ENCODE measurements at regions not wholly inside any gene's neighbourhood (a gene's known extent, or its start where the extent isn't known, plus 50 kb on each side); places are given as distances from the start of the nearest gene placed in this dataset.

DNA sequence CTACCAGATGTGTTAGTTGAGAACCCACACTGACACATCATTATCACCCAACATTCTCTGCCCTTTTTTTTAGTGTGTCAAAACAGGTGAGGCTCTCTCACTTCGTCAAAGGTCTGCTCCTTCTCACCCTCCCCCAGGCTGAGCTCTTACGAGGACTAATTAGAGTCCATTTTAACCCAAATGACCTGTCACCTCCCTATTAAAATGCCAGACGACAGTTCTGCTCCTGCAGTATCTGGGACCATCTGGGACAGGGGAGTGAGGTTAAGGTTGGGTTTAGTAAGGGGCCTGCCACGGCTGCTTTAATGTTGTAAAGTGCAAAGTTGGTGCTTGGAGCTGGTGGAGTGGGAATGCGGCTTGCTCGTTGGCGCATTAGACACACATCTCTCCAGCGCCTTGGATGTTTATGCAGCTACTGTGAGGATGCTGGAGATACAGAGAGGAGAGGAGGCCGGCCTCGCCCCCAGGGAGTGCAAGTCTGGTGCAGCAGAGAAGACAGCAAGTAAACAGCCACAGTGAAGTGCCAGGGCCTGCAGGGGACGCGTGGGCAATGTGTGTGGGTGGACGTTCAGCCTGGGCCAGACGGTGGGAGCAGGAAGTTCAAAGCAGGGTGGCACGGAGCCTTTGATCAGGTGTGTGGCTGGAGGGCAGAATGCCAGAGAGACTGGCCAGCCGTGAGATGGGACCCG, 96.2 kb downstream of the C9orf50 start:
- no peak overlapping the region for H3K4me3 Mint-ChIP-seq
- CTCF ChIA-PET = no interaction called here
- peaks cover 6% of the 10 kb centered on the region for H3K9me3 Mint-ChIP-seq
- no peak overlapping the region for H3K27ac Mint-ChIP-seq
- H3K36me3 Mint-ChIP-seq = no peaks in the 10 kb centered on the region
- H3K27me3 Mint-ChIP-seq = peaks cover 49% of the 10 kb centered on the region
- no peak for DNase-seq
- H3K4me1 Mint-ChIP-seq = peaks cover under 1% of the 10 kb centered on the region

DNA sequence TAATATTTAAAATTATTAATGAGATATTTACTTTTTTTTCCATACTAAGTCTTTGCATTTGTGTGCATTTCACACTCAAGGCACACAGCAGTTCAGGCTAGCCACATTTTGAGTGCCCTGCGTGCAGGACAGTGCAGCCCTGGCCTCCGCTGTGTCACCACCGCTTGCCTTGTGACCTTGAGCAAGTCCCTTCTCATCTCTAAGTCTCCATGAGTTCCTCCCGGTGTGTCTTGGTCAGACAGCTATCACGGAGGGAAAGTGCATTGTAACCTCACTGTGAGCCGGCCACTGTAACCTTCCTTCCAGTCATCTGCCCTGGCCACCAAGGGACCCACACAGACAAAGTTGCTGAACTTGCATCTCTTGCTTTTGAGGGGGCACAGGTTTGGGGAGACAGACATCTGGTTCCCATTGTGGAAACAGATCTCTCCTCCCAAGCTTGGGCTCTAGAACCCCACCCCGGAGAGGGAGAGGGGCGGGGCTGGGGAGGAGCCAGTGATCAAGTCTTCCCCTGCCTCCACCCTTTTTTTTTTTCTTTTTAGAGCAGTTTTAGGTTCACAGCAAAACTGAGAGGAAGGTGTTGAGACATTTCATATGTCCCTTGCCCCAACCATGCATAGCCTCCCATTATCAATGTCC, 96.8 kb downstream of the C9orf50 start:
- Mint-ChIP-seq H3K27me3 (peaks cover 48% of the 10 kb centered on the region), H3K9me3 (peaks cover 6% of the 10 kb centered on the region), H3K36me3 (no peaks in the 10 kb centered on the region), H3K4me3 (no peak overlapping the region), H3K27ac (no peak overlapping the region), H3K4me1 (no peaks in the 10 kb centered on the region)
- no peak for DNase-seq
- CTCF ChIA-PET = no interaction called here

DNA sequence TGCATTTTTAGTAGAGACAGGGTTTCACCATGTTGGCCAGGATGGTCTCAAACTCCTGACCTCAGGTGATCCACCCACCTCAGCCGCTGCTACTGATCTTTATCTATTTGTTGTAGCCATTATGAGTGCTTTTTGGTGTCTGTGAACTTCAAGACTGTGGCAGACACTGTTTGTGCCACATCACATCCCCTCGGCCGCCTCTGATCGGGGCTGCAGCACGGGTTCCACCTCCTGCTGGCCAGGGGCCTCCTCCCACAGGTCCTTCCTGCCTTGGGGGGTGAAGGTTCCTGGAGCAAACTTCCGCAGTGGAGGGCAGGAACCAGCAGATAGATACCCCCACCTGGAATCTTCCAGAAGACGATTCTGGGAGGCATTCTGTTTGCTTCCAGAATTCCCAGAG, 98.5 kb downstream of the C9orf50 start:
- CTCF ChIA-PET = no interaction called here
- H3K27ac Mint-ChIP-seq = no peak overlapping the region
- peaks cover 51% of the 10 kb centered on the region for H3K27me3 Mint-ChIP-seq
- no peak for DNase-seq
- no peak overlapping the region for H3K4me3 Mint-ChIP-seq
- peaks cover 10% of the 10 kb centered on the region for H3K9me3 Mint-ChIP-seq
- no peaks in the 10 kb centered on the region for H3K4me1 Mint-ChIP-seq
- no peaks in the 10 kb centered on the region for H3K36me3 Mint-ChIP-seq

DNA sequence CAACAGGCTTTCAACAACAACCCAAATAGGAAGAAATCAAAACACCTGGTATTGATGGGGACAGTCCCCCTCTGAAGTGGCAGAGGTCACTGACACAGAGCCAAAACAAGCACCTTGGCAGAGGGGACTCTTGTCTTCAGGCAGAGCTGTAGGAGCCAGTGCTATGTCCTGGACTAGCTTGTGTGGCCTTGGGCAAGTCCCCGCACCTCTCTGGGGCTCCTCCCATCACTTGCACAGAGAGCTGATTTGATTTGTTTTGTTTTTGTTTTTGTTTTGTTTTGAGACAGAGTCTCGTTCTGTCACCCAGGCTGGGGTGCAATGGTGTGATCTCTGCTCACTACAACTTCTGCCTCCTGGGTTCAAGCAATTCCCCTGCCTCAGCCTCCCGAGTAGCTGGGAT, 100.8 kb downstream of the C9orf50 start:
- DNase-seq = no peak
- H3K9me3 Mint-ChIP-seq = peaks cover 13% of the 10 kb centered on the region
- H3K36me3 Mint-ChIP-seq = peaks cover 4% of the 10 kb centered on the region
- H3K27ac Mint-ChIP-seq = no peak overlapping the region
- CTCF ChIA-PET = no interaction called here
- no peak overlapping the region for H3K4me3 Mint-ChIP-seq
- no peaks in the 10 kb centered on the region for H3K4me1 Mint-ChIP-seq
- H3K27me3 Mint-ChIP-seq = peaks cover 42% of the 10 kb centered on the region

DNA sequence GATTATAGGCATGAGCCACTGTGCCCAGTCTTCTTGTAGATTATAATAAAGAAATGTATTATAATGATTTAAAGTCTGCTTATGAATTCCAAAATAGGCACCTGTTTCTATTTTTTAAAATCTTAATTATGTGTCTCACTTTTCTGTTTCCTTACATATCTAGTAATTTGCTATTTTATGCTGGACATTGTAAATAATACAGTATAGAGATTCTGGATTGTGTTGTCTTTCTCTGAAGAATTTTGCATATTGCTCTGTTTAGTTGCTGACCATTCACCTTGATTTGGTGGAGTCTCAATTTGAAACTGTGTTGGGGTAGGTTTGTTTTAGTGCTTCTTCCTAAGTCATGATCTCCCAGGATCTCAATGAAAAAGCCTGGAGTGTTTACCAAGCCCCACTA, 102.8 kb downstream of the C9orf50 start:
- Mint-ChIP-seq H3K9me3 (peaks cover 19% of the 10 kb centered on the region), H3K27ac (no peak overlapping the region), H3K4me3 (no peak overlapping the region), H3K4me1 (no peaks in the 10 kb centered on the region), H3K27me3 (peaks cover 25% of the 10 kb centered on the region), H3K36me3 (peaks cover 5% of the 10 kb centered on the region)
- no peak for DNase-seq
- CTCF ChIA-PET = no interaction called here

DNA sequence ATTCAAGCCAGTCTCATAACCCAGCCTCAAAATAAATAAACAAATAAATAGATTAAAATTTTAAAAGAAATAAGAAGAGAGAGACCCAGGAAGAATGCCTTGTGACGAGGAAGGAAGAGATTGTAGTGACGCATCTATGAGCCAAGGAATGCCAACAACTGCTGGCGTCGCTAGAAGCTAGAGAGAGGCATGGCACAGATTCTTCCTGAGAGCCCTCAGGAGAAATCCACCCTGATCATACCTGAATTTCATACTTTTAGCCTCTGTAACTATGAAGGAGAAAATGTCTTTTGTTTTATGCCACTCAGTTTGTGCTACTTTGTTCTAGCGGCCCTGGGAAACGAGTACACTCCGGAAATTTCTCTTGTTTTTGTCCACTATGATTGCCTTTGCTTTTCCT, 103.9 kb downstream of the C9orf50 start:
- Mint-ChIP-seq H3K4me3 (no peak overlapping the region), H3K27me3 (peaks cover 24% of the 10 kb centered on the region), H3K27ac (no peak overlapping the region), H3K36me3 (peaks cover 5% of the 10 kb centered on the region), H3K4me1 (no peaks in the 10 kb centered on the region), H3K9me3 (peaks cover 22% of the 10 kb centered on the region)
- DNase-seq = no peak
- CTCF ChIA-PET = no interaction called here

DNA sequence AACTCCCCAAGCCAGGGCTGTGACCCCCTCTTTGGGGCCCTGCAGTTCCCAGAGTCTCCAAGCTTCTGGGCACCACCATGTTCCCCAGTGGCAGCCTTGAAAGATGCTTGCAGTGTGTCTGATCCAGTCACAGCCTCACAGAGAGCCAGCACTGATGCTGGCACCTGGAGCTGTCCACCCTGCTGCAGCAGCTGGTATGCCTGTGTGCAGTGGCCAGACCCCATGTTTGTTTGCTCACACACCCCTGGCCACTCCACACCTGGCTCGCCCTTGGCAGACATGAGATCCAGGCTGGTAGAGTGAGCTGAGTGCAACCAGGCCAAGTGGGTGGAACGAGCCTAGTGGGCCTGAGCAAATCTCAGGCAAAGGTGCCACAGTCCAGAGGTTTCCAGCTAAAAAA, 106.0 kb downstream of the C9orf50 start:
- Mint-ChIP-seq H3K27me3 (peaks cover 35% of the 10 kb centered on the region), H3K4me3 (no peak overlapping the region), H3K27ac (no peak overlapping the region), H3K36me3 (peaks cover 5% of the 10 kb centered on the region), H3K4me1 (no peaks in the 10 kb centered on the region), H3K9me3 (peaks cover 22% of the 10 kb centered on the region)
- no peak for DNase-seq
- CTCF ChIA-PET = no interaction called here

DNA sequence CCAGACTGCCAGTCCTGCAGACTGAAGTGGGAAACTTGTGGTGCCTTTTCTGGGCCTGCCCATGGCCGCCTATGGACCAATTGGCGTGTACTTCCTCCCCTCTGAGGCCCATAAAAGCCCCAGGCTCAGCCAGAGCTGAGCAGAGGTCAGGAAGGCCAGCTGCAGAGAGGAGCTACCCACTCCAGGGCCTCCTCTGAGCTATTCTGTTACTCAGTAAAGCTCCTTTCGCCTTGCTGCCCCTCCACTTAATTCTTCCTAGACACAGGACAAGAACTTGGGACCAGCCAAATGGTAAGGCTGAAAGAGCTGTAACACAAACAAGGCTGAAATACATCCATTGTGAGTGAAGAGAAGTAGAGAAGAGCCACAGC, 106.4 kb downstream of the C9orf50 start:
- no peak for DNase-seq
- Mint-ChIP-seq H3K4me1 (no peaks in the 10 kb centered on the region), H3K4me3 (no peak overlapping the region), H3K36me3 (peaks cover 5% of the 10 kb centered on the region), H3K27ac (no peak overlapping the region), H3K9me3 (peaks cover 22% of the 10 kb centered on the region), H3K27me3 (peaks cover 35% of the 10 kb centered on the region)
- CTCF ChIA-PET = no interaction called here

DNA sequence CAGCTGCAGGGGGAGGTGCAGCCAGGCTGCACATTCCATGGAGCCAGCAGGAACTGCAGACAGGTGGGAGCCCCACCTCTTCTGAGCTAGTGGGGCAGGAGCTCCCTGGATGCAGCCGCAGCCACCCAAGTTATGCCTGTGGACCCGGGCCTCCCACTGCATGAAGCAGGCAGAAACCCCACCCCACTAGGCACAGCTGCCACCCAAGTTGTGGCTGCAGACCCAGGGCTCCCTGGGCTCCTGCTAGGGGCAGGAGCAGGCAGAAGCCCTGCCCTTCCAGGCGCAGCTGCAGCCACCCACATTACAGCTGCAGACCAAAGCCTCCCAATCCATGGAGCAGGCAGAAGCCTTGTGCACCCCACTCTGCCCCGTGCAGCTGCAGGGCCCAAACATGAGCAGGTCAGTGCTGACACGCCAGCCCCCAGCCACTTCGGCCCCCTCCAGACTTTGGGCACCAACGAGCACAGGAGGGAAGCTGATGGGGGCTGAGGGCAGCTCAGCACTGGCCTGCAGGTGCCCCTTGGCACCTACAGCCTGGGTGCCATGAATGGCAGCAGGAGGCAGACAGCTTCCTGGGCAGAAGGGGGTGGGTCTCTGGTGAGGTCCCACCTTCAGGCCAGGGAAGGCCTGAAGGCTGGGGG, 106.9 kb downstream of the C9orf50 start:
- DNase-seq = no peak
- Mint-ChIP-seq H3K4me1 (no peaks in the 10 kb centered on the region), H3K27me3 (peaks cover 35% of the 10 kb centered on the region), H3K9me3 (peaks cover 22% of the 10 kb centered on the region), H3K4me3 (no peak overlapping the region), H3K27ac (no peak overlapping the region), H3K36me3 (peaks cover 5% of the 10 kb centered on the region)
- CTCF ChIA-PET = no interaction called here

DNA sequence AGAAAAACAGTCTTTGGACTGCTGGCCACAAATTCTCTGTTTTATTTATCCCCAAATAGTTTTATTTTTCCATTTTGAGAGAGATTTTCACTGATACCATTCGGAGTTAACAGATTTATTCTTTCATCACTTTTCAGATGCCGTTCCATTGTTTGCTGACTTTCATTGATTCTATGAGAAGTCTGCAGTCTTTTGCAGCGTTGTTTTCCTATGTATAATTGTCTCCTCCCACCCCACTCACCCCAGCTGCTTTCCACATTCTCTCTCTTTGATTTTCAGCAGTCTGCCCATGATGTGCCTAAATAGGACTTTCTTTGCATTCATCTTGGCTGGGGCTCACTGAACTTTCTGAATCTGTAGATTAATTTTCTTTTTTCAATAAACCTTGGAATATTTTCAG, 107.6 kb downstream of the C9orf50 start:
- Mint-ChIP-seq H3K4me1 (no peaks in the 10 kb centered on the region), H3K27ac (no peak overlapping the region), H3K9me3 (peaks cover 19% of the 10 kb centered on the region), H3K36me3 (peaks cover 5% of the 10 kb centered on the region), H3K27me3 (peaks cover 31% of the 10 kb centered on the region), H3K4me3 (no peak overlapping the region)
- CTCF ChIA-PET = no interaction called here
- no peak for DNase-seq

DNA sequence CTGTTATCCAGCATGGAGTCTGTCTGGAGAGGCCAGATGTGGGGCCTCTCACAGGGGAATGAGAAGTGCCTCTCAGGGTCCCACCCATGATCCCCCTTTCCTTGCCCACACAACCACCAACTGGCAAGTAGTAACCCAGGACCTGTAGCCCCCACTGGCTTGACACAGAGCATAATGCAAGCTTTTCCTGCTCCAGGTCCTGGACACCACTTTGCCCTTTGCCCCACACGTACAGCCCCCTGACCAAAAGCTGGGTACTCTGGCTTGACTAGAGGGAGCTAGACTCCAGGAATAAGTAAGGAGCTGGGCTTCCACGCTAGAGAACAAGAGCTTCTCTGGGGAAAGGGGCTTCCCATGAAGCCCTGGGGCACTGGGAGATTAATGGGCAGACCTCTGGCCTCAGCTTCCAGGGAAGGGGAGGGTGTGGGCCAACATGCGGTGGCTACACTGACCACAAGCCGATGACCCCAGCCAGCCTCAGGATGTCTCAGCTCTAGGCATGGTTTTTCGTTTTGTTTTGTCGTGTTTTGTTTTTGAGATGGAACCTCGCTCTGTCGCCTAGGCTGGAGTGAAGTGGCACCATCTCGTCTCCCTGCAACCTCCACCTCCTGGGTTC, 109.5 kb downstream of the C9orf50 start:
- CTCF ChIA-PET = no interaction called here
- no peak overlapping the region for H3K27ac Mint-ChIP-seq
- H3K36me3 Mint-ChIP-seq = peaks cover 5% of the 10 kb centered on the region
- peaks cover 16% of the 10 kb centered on the region for H3K9me3 Mint-ChIP-seq
- no peaks in the 10 kb centered on the region for H3K4me1 Mint-ChIP-seq
- H3K4me3 Mint-ChIP-seq = no peak overlapping the region
- peaks cover 27% of the 10 kb centered on the region for H3K27me3 Mint-ChIP-seq
- no peak for DNase-seq

DNA sequence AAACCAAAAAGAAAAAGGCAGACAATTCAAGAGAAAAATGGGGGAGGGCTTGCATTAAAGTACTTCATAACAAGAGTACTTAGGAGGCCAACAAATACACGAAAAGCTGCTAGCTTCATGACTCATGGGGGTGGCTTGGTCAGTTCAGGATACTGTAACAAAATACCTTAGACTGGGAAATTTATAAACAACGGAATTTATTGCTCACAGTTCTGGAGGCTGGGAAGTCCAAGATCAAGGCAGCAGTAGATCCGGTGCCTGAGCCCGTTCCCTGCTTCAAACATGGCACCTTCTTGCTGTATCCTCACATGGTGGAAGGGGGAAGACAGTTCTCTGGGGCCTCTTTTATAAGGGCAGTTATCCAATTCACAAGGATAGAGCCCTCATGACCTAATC, 111.4 kb downstream of the C9orf50 start:
- Mint-ChIP-seq H3K27ac (no peak overlapping the region), H3K9me3 (peaks cover 10% of the 10 kb centered on the region), H3K4me1 (peaks cover 3% of the 10 kb centered on the region), H3K4me3 (no peak overlapping the region), H3K36me3 (peaks cover 2% of the 10 kb centered on the region), H3K27me3 (peaks cover 20% of the 10 kb centered on the region)
- no peak for DNase-seq
- CTCF ChIA-PET = no interaction called here

DNA sequence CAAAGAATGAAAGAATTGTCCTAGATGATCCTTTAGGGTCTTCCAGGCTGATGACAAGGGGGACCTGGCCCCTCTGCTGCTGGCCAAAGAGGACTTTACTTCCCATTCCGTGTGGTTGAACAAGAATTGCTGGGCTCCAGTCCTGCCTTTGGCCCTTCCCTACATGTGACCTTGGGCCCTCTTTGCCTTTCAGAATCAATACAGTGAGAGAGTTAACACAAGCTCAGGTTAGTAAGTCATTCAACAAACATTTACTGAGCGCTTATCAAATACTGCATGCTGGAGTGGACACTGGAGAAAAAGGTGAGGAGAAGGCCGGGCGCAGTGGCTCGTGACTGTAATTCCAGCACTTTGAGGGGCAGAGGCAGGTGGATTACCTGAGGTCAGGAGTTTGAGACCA, 113.1 kb downstream of the C9orf50 start:
- peaks cover 20% of the 10 kb centered on the region for H3K27me3 Mint-ChIP-seq
- DNase-seq = no peak
- peaks cover 10% of the 10 kb centered on the region for H3K4me1 Mint-ChIP-seq
- H3K4me3 Mint-ChIP-seq = no peak overlapping the region
- H3K9me3 Mint-ChIP-seq = peaks cover 2% of the 10 kb centered on the region
- H3K36me3 Mint-ChIP-seq = peaks cover 4% of the 10 kb centered on the region
- CTCF ChIA-PET = no interaction called here
- no peak overlapping the region for H3K27ac Mint-ChIP-seq

DNA sequence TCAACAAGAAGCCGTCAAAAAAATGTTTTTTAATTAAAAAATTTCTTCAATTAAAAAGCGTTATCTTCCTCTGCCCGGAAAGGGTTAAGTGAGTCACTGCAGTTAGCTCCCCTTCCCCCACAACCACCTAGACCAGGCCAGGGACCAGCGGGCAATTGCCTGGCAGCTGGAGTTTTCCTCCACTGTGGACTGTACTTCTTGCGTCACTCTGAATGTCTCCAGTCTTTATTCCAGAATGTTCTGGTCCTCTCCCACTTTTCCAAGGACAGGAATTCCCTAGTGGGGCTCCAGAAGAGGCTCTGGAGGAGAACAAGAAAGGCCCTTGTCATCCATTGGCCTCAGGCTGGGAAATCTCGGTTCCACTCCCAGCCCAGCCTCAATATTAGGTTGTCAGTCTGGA, 114.0 kb downstream of the C9orf50 start:
- DNase-seq = no peak
- no peak overlapping the region for H3K27ac Mint-ChIP-seq

DNA sequence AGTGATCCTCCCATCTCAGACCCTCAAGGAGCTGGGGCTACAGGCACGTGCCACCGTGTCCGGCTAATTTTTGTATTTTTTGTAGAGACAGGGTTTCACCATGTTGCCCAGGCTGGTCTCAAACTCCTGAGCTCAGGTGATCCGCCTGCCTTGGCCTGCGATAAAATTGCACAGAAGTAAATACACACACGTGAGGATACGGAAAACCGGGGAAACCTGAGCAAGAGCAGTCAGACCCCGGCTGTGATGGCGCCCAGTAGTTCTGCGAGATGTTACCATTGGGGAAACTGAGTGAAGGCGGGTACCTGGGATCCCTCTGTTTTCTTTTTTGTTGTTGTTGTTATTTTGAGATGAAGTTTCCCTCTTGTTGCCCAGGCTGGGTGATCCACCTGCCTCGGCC, 114.9 kb downstream of the C9orf50 start:
- no peak for DNase-seq
- peaks cover 10% of the 10 kb centered on the region for H3K4me1 Mint-ChIP-seq
- H3K9me3 Mint-ChIP-seq = no peaks in the 10 kb centered on the region
- no peak overlapping the region for H3K4me3 Mint-ChIP-seq
- no peak overlapping the region for H3K27ac Mint-ChIP-seq
- peaks cover 8% of the 10 kb centered on the region for H3K27me3 Mint-ChIP-seq
- CTCF ChIA-PET = no interaction called here
- H3K36me3 Mint-ChIP-seq = peaks cover 4% of the 10 kb centered on the region

More for the DNA sequence above, 114.0 kb downstream of the C9orf50 start:
- Mint-ChIP-seq H3K36me3 (peaks cover 4% of the 10 kb centered on the region), H3K4me1 (peaks cover 10% of the 10 kb centered on the region), H3K4me3 (no peak overlapping the region), H3K27me3 (peaks cover 17% of the 10 kb centered on the region), H3K9me3 (no peaks in the 10 kb centered on the region)
- CTCF ChIA-PET = no interaction called here

Measured in activated naive CD4-positive, alpha-beta T cell treated with anti-CD3 and anti-CD28 coated beads, Interleukin-2, amount 10 ng/mL, durations not matched to agents 7 days and 5 days (primary cell).